Embryonic facial prominence (tissue), 1 donor: ENCODE measurements at regions not wholly inside any gene's neighbourhood (a gene's known extent, or its start where the extent isn't known, plus 50 kb on each side); places are given as distances from the start of the nearest gene placed in this dataset.

ENCODE experiments used
- DNase-seq: peaks from one replicate; pipeline ENCODE4 v3.0.0-alpha.2; 2016; ENCODE audit errors: extremely low spot score

GRCh38 chr2:125857971-125858794, 797.8 kb upstream of the GYPC start:
- DNase-seq, result no peak

GRCh38 chr2:125861461-125861860, 794.5 kb upstream of the GYPC start:
- no peak for DNase-seq

GRCh38 chr2:125867908-125868307, 788.0 kb upstream of the GYPC start:
- DNase-seq, result no peak

GRCh38 chr2:125870264-125870663, 785.7 kb upstream of the GYPC start:
- no peak for DNase-seq

GRCh38 chr2:125870746-125871145, 785.2 kb upstream of the GYPC start:
- no peak for DNase-seq

- no peak for DNase-seq
These were observed 781.4 kb upstream of the GYPC start for GRCh38 chr2:125874564-125874963.

GRCh38 chr2:125885340-125885739, 770.6 kb upstream of the GYPC start:
- DNase-seq, result no peak

- no peak for DNase-seq
These were observed 769.8 kb upstream of the GYPC start for GRCh38 chr2:125886153-125886552.

GRCh38 chr2:125901278-125901677, 754.7 kb upstream of the GYPC start:
- DNase-seq, result no peak

- no peak for DNase-seq
These were observed 729.9 kb upstream of the GYPC start for GRCh38 chr2:125925891-125926546.

- DNase-seq, result no peak
These were observed 720.4 kb upstream of the GYPC start for GRCh38 chr2:125935559-125935958.

GRCh38 chr2:125942585-125943424, 713.2 kb upstream of the GYPC start:
- DNase-seq, result no peak

GRCh38 chr2:125959047-125959446, 696.9 kb upstream of the GYPC start:
- no peak for DNase-seq

GRCh38 chr2:125961739-125962138, 694.2 kb upstream of the GYPC start:
- no peak for DNase-seq

- no peak for DNase-seq
These were observed 676.1 kb upstream of the GYPC start for GRCh38 chr2:125979886-125980285.

- DNase-seq, result no peak
These were observed 672.6 kb upstream of the GYPC start for GRCh38 chr2:125983364-125983763.

GRCh38 chr2:126029316-126029715, 626.6 kb upstream of the GYPC start:
- DNase-seq, result no peak

GRCh38 chr2:126038861-126039260, 617.1 kb upstream of the GYPC start:
- DNase-seq, result no peak

GRCh38 chr2:126041391-126042047, 614.4 kb upstream of the GYPC start:
- DNase-seq, result no peak

GRCh38 chr2:126042089-126042488, 613.9 kb upstream of the GYPC start:
- no peak for DNase-seq

GRCh38 chr2:126048719-126049118, 607.2 kb upstream of the GYPC start:
- DNase-seq, result no peak

- no peak for DNase-seq
These were observed 606.5 kb upstream of the GYPC start for GRCh38 chr2:126049461-126049860.
